Heart right ventricle (tissue), 16 donors: ENCODE measurements at regions not wholly inside any gene's neighbourhood (a gene's known extent, or its start where the extent isn't known, plus 50 kb on each side); places are given as distances from the start of the nearest gene placed in this dataset.
"Not testable (repeated sequence)": the region's sequence is repeated elsewhere in the genome, so short reads cannot be mapped to it uniquely, and the experiment has no call there.

Experiments used
- ATAC-seq, 8 donors: fragments of 200-7000 bp; cut with Tn5 transposase; one replicate each; pipeline ENCODE4 v1.9.1; 2020; ENCODE audit warnings: mild to moderate bottlenecking in 8 of 8, moderate library complexity in 8 of 8, moderate number of reproducible peaks in 1 of 8
- DNase-seq, 2 donors: peaks; one replicate each; pipeline ENCODE4 v3.0.0-alpha.2; 2020
- H3K27ac ChIP-seq, 10 donors: fragments of 200-600 bp; sonication (generic) in 2 of 10; one replicate each; pipeline versions ENCODE4 v1.5.0 to v1.8.0; 2020 to 2022; ENCODE audit warnings: mild to moderate bottlenecking in 3 of 10
- H3K27me3 ChIP-seq, 7 donors: fragments of 200-600 bp; one replicate each; pipeline ENCODE4 v1.8.0; 2021 to 2022; ENCODE audit warnings: mild to moderate bottlenecking in 2 of 7
- H3K36me3 ChIP-seq, 9 donors: fragments of 200-600 bp; sonication (generic) in 1 of 9; one replicate each; pipeline versions ENCODE4 v1.5.0 to v1.8.0; 2020 to 2022; ENCODE audit warnings: mild to moderate bottlenecking in 2 of 9
- H3K4me1 ChIP-seq, 9 donors: fragments of 200-600 bp; sonication (generic) in 1 of 9; one replicate each; pipeline versions ENCODE4 v1.5.0 to v1.8.0; 2020 to 2022; ENCODE audit warnings: mild to moderate bottlenecking in 4 of 9
- H3K4me3 ChIP-seq, 10 donors: fragments of 200-600 bp; sonication (generic) in 2 of 10; one replicate each; pipeline versions ENCODE4 v1.5.0 to v1.8.0; 2020 to 2022; ENCODE audit warnings: mild to moderate bottlenecking in 7 of 10, moderate library complexity in 2 of 10
- H3K9me3 ChIP-seq, 11 donors: fragments of 200-600 bp in 10 of 11; sonication (generic) in 2 of 11; one replicate each; pipeline versions ENCODE4 v1.5.0 to v1.8.0; 2013 to 2022; ENCODE audit warnings: mild to moderate bottlenecking in 2 of 11, control low read depth in 1 of 11, moderate library complexity in 1 of 11
- WGBS, 2 donors: extraction: QIAGEN DNeasy Blood & Tissue Kit; methylation state at CpG; one replicate each; pipeline ENCODE4 v1.1.7; 2013; ENCODE audit warnings: inconsistent platforms in 1 of 2; 5-methylcytosine and 5-hydroxymethylcytosine counted together
- intact Hi-C, 10 donors: fragments of 100-400 bp; cut with DNase I; formaldehyde crosslinking; loops; one replicate each; pipeline versions ENCODE4 v1.11.1 to v1.14.2; 2022
- TF ChIP-seq, protein P1 (sequence below), 9 donors: fragments of 200-600 bp; sonication (generic) in 2 of 9; IDR thresholded peaks; one replicate each; pipeline versions ENCODE4 v1.5.0 to v1.8.0; 2021 to 2022; ENCODE audit warnings: antibody characterized with exemption in 9 of 9, mild to moderate bottlenecking in 5 of 9, moderate library complexity in 1 of 9
- donor health status: Arrhythmogenic right ventricular cardiomyopathy.
- donor health status: ischemic (EF 13 %, LVEDD 7.1; RV severe dilation, severe dysfunction).
- donor health status: healthy with polysubstance abuse.
- donor health status: DM: no; HTN: yes; CAD: no.
- donor health status: DM: no; HTN: no; CAD: no.
- donor health status: ischemic (EF 25% LVEDD 6.9; RV normal size, moderate dysfunction).
- donor health status: ischemic (EF 25% LVEDD 5.7; RV mildly dilated, moderate dysfunction).
- donor health status: healthy.
- donor health status: DM: yes; HTN: yes; CAD: no.
- donor health status: Ischemic cardiomyopathy.
- donor health status: ischemic (EF 35%, LVEDD 5.7; RV mildly dilated, moderate dysfunction).
- donor health status: nonischemic (EF 11% LVEDD 7.7; RV severe dilation, severe dysfunction).
- donor health status: DM: yes; HTN: yes; CAD: no.
- donor health status: PGD.
- donor health status: ischemic (EF 29% LVEDD 5.4; RV normal size, mild dysfunction).
- donor health status: nonischemic (EF 23%, LVEDD 6.1; RV moderate dilation, normal function).

DNA sequence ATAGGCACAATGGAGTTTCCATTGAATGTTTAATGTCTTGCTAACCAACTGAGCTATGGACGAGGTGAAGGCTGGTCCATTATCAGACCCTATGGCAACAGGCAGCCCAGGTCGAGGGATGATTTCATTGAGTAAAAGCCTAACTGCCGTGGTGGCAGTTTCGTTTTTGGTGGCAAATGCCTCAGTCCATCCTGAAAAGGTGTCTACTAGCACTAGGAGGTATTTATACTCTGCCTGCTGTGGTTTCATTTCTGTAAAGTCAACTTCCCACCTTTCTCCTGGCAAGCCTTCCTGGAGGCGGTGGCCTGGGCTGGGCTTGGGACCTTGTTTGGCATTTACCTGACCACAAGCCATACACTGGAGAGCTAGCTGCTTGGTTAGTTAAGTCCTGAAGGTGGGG is 75.8 kb downstream of the PRR15 start:
- Histone ChIP-seq H3K27me3 (no peaks in the 10 kb centered on the region), H3K36me3 (peaks cover 0 to 12% (median 0%) of the 10 kb centered on the region in 9 donors), H3K4me1 (peaks cover 0 to 11% (median 0%) of the 10 kb centered on the region in 9 donors), H3K9me3 (no peaks in the 10 kb centered on the region), H3K27ac (no peak overlapping the region), H3K4me3 (no peak overlapping the region)
- intact Hi-C loops, result loop anchor here in 8 of 10 donors (5.0 to 10.0 kb wide), 5 partner anchors 105 to 435 kb away; no protein-coding TSS in a partner anchor
- DNase-seq, result no peak
- 96 to 97% methylated on average over 5 of the region's 5 CpGs for WGBS, 2 donors
- TF ChIP-seq, protein P1, sequence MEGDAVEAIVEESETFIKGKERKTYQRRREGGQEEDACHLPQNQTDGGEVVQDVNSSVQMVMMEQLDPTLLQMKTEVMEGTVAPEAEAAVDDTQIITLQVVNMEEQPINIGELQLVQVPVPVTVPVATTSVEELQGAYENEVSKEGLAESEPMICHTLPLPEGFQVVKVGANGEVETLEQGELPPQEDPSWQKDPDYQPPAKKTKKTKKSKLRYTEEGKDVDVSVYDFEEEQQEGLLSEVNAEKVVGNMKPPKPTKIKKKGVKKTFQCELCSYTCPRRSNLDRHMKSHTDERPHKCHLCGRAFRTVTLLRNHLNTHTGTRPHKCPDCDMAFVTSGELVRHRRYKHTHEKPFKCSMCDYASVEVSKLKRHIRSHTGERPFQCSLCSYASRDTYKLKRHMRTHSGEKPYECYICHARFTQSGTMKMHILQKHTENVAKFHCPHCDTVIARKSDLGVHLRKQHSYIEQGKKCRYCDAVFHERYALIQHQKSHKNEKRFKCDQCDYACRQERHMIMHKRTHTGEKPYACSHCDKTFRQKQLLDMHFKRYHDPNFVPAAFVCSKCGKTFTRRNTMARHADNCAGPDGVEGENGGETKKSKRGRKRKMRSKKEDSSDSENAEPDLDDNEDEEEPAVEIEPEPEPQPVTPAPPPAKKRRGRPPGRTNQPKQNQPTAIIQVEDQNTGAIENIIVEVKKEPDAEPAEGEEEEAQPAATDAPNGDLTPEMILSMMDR (IDR thresholded peaks at IDR 0.05), result no peak
- ATAC-seq, result no peak

DNA sequence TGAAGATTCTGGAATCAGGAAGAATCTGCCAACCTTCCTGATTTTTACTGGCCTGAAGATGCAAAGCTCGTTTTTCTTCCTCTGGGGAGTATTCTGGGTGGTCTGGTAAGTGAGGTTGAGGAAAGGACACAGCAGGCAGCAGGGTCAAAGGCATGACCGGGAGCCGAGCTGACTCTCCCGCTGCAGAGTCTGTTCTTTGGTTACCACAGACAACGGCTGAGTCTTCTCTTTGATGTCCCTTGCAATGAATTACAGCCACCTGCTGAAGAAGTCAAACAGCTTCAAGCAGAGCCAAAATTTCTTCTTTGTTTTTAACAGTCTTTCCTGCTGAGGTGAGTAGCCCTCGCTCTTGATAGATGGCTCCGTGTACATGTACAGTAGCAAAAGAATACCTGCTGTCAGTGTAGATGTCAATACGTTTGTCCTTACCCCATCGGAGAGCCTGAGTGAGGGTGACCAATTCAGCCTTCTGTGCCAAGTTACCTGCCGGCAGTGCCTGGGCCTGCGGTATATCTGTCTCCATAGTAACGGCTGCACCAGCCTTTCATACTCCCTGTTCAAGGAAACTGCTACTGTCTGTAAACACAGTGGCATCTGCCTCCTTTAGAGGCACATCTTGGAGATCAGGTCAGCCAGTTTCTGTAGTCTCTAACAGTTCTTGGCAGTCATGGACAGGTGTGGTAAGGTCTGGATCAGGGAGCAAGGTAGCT is 76.4 kb downstream of the PRR15 start:
- ATAC-seq (no peak), DNase-seq (no peak)
- Histone ChIP-seq H3K27me3 (no peaks in the 10 kb centered on the region), H3K27ac (no peak overlapping the region), H3K4me3 (no peak overlapping the region), H3K9me3 (no peaks in the 10 kb centered on the region), H3K36me3 (peaks cover 0 to 12% (median 0%) of the 10 kb centered on the region in 9 donors), H3K4me1 (peaks cover 0 to 11% (median 0%) of the 10 kb centered on the region in 9 donors)
- 84 to 85% methylated on average over 12 of the region's 12 CpGs for WGBS, 2 donors
- TF ChIP-seq, protein P1 (IDR thresholded peaks at IDR 0.05), result no peak
- intact Hi-C loops, result loop anchor here in 8 of 10 donors (5.0 to 10.0 kb wide), 5 partner anchors 105 to 435 kb away; no protein-coding TSS in a partner anchor

DNA sequence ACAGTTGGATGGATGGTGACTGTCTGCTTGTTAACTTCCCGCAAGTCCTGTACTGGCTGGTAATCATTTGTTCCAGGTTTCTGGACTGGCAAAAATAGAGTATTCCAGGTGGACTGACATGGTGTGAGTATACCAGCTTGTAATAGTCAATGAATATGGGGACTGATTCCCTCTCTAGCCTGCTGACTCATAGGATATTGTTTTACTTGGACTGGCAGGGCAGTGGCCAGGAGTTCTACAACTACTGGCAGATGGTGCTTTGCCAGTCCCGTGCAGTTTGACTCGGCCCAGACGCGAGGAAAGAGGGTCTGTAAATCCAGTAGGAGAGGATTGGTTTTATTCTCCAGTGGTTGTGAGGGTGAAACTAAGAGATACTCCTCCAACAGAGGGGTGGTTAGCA is 78.0 kb downstream of the PRR15 start:
- WGBS, 2 donors, result 97% methylated on average over 5 of the region's 5 CpGs
- intact Hi-C loops, result loop anchor here in 1 of 10 donors (10.0 kb wide), 1 partner anchor 103 kb away; no protein-coding TSS in a partner anchor
- ATAC-seq, result no peak

DNA sequence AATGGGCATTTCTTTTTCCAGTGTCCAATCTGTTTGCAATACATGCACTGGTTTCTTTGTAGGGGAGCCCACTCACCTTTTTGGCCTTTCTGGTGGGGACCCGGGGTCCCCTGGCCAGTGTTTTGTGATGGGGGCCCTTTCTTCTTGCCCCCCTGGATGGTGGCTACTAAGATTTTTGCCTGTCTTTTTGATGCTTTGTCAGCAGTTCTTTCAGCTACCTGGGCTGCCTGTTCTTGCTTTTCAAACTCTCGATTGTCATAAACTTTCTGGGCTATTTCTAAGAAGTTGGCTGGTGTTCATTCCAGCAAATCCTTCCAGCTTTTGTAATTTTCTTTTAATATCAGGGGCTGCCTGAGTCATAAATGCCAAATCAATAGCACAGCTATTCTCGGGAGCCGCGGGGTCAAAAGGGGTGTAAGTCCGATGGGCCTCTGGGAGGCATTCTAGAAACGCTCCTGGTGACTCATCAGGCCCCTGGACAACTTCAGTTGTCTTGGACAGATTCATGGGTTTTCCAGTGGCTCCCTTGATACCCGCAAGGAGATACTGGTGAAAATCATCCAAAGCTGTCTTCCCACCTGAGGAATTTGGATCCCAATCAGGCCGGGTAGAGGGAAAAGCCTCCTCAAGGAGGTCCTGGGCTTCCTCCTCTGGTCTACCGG is 79.0 kb downstream of the PRR15 start:
- no peak for ATAC-seq
- H3K27ac ChIP-seq, result no peak overlapping the region
- H3K36me3 ChIP-seq, result peaks cover 0 to 12% (median 0%) of the 10 kb centered on the region in 9 donors
- H3K4me1 ChIP-seq, result peaks cover 0 to 25% (median 0%) of the 10 kb centered on the region in 9 donors
- H3K4me3 ChIP-seq, result no peak overlapping the region
- H3K9me3 ChIP-seq, result no peaks in the 10 kb centered on the region
- DNase-seq, result no peak
- intact Hi-C loops, result loop anchor here in 1 of 10 donors (10.0 kb wide), 1 partner anchor 102 kb away; no protein-coding TSS in a partner anchor
- WGBS, 2 donors, result 83 to 88% methylated on average over 10 of the region's 10 CpGs
- no peaks in the 10 kb centered on the region for H3K27me3 ChIP-seq
- TF ChIP-seq, protein P1 (IDR thresholded peaks at IDR 0.05), result no peak

More for the DNA sequence above, 78.0 kb downstream of the PRR15 start:
- peaks cover 0 to 12% (median 0%) of the 10 kb centered on the region in 9 donors for H3K36me3 ChIP-seq
- DNase-seq, result no peak
- no peak overlapping the region for H3K27ac ChIP-seq
- H3K9me3 ChIP-seq, result no peaks in the 10 kb centered on the region
- no peaks in the 10 kb centered on the region for H3K27me3 ChIP-seq
- no peak overlapping the region for H3K4me3 ChIP-seq
- H3K4me1 ChIP-seq, result peaks cover 0 to 18% (median 0%) of the 10 kb centered on the region in 9 donors
- TF ChIP-seq, protein P1 (IDR thresholded peaks at IDR 0.05), result no peak

DNA sequence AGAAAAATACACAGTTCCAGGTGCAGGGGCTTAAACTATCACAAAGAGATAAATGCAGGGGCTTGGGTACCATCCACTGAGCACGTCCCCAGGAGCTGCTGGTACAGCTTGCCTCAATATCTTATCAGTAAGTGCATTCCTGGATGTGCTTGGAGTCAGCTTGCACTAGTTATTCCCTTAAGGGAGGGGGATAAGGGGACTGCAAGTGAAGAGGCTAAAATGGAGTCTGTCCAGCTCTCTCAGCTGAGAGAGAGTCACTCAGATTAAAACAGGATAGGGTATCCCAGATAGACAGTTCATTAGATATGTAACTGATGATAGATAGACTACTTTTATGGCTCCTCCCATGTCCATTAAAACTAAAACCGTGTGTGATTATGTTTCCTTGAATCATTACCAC is 82.5 kb downstream of the PRR15 start:
- 42 to 44% methylated on average over 2 of the region's 2 CpGs for WGBS, 2 donors
- H3K27ac ChIP-seq, result not testable (repeated sequence)

More for the DNA sequence above, 82.5 kb downstream of the PRR15 start:
- not testable (repeated sequence) for ATAC-seq, DNase-seq, H3K4me3 ChIP-seq, H3K27me3 ChIP-seq, H3K36me3 ChIP-seq, H3K9me3 ChIP-seq
- H3K4me1 ChIP-seq, result peaks cover 0 to 26% (median 0%) of the 10 kb centered on the region in 9 donors
- intact Hi-C loops, result loop anchor here in 1 of 10 donors (10.0 kb wide), 1 partner anchor 99 kb away; no protein-coding TSS in a partner anchor
